KMS-11 (cell line): ENCODE measurements at regions not wholly inside any gene's neighbourhood (a gene's known extent, or its start where the extent isn't known, plus 50 kb on each side); places are given as distances from the start of the nearest gene placed in this dataset.

Experiments used
- H2AFZ ChIP-seq: fragments of 200-600 bp; sonication (generic); 2 replicates; pipeline ENCODE4 v1.6.1; 2016; ENCODE audit warnings: antibody characterized with exemption, mixed run types, low read depth
- H3K27ac ChIP-seq: fragments of 200-600 bp; sonication (generic); 2 replicates; pipeline ENCODE4 v1.6.1; 2016; ENCODE audit warnings: mild to moderate bottlenecking, mixed run types
- H3K27me3 ChIP-seq: fragments of 200-600 bp; sonication (generic); 2 replicates; pipeline ENCODE4 v1.6.1; 2017; ENCODE audit warnings: mild to moderate bottlenecking, low read depth, mixed run types, moderate library complexity; ENCODE audit not compliant: insufficient read depth
- H3K36me3 ChIP-seq: fragments of 200-600 bp; sonication (generic); 2 replicates; pipeline ENCODE4 v1.6.1; 2017; ENCODE audit warnings: mild to moderate bottlenecking, mixed run types; ENCODE audit not compliant: insufficient read depth
- H3K4me1 ChIP-seq: fragments of 200-600 bp; sonication (generic); 2 replicates; pipeline ENCODE4 v1.6.1; 2016; ENCODE audit warnings: mild to moderate bottlenecking, low read depth, mixed run types; ENCODE audit not compliant: poor library complexity, severe bottlenecking
- H3K4me2 ChIP-seq: fragments of 200-600 bp; sonication (generic); 2 replicates; pipeline ENCODE4 v1.7.0; 2016; ENCODE audit warnings: mild to moderate bottlenecking, mixed run types
- H3K4me3 ChIP-seq: fragments of 200-600 bp; sonication (generic); IDR thresholded peaks from 2 replicates; pipeline ENCODE4 v1.6.1; 2017; ENCODE audit warnings: low read depth, low read length, mixed read lengths; ENCODE audit not compliant: insufficient read depth
- H3K79me2 ChIP-seq: fragments of 200-600 bp; sonication (generic); 2 replicates; pipeline ENCODE4 v1.6.1; 2016; ENCODE audit warnings: low read depth, mixed run types; ENCODE audit not compliant: insufficient read depth
- H3K9ac ChIP-seq: fragments of 200-600 bp; sonication (generic); 2 replicates; pipeline ENCODE4 v1.6.1; 2016; ENCODE audit warnings: mild to moderate bottlenecking, mixed run types
- H4K20me1 ChIP-seq: fragments of 200-600 bp; sonication (generic); 2 replicates; pipeline ENCODE4 v1.6.1; 2016; ENCODE audit warnings: mild to moderate bottlenecking, mixed run types; ENCODE audit not compliant: insufficient read depth
- TF ChIP-seq, protein P1 (sequence below): fragments of 200-600 bp; sonication (generic); conservative IDR thresholded peaks from 2 replicates; pipeline ENCODE4 v1.6.1; 2017; ENCODE audit warnings: low read depth, mild to moderate bottlenecking, antibody characterized with exemption, low read length, moderate library complexity, mixed read lengths

DNA sequence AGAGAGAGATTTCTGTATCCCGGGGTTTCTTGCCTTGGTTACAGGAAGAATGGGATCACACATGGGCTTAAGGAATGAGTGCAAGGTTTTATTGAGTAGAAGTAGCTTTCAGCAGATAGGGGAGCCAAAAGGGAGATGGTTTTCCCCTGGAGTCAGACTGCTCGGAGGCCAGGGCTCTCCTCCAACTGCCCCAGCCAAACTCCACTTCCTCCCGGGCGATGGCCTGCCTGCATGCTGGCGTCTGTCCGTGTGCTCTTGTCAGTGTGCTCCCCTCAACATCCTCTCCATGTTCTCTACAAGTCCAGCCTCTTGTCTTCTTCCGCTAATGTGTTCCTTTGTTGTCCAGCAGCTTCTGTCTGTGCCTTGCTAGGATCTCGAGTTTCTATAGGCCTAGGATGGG lies 421.3 kb upstream of the ADGRL2 start:
- H3K27me3 ChIP-seq, result no peaks in the 10 kb centered on the region
- no peak overlapping the region for H3K27ac ChIP-seq
- no peak overlapping the region for H3K4me3 ChIP-seq
- no peaks in the 10 kb centered on the region for H3K4me1 ChIP-seq
- H3K9ac ChIP-seq, result no peak overlapping the region
- TF ChIP-seq, protein P1, sequence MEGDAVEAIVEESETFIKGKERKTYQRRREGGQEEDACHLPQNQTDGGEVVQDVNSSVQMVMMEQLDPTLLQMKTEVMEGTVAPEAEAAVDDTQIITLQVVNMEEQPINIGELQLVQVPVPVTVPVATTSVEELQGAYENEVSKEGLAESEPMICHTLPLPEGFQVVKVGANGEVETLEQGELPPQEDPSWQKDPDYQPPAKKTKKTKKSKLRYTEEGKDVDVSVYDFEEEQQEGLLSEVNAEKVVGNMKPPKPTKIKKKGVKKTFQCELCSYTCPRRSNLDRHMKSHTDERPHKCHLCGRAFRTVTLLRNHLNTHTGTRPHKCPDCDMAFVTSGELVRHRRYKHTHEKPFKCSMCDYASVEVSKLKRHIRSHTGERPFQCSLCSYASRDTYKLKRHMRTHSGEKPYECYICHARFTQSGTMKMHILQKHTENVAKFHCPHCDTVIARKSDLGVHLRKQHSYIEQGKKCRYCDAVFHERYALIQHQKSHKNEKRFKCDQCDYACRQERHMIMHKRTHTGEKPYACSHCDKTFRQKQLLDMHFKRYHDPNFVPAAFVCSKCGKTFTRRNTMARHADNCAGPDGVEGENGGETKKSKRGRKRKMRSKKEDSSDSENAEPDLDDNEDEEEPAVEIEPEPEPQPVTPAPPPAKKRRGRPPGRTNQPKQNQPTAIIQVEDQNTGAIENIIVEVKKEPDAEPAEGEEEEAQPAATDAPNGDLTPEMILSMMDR, result no peak
- H3K4me2 ChIP-seq, result no peak overlapping the region
- H4K20me1 ChIP-seq, result no peaks in the 10 kb centered on the region
- no peaks in the 10 kb centered on the region for H3K36me3 ChIP-seq
- H3K79me2 ChIP-seq, result no peaks in the 10 kb centered on the region
- H2AFZ ChIP-seq, result no peak overlapping the region

GRCh38 chr1:81377406-81377805 lies 423.3 kb upstream of the ADGRL2 start:
- Histone ChIP-seq H3K36me3 (no peaks in the 10 kb centered on the region), H3K27me3 (no peaks in the 10 kb centered on the region), H3K79me2 (no peaks in the 10 kb centered on the region), H3K9ac (no peak overlapping the region), H3K4me2 (no peak overlapping the region), H3K4me3 (no peak overlapping the region), H2AFZ (no peak overlapping the region), H3K4me1 (no peaks in the 10 kb centered on the region), H3K27ac (no peak overlapping the region), H4K20me1 (no peaks in the 10 kb centered on the region)
- TF ChIP-seq, protein P1, result no peak

DNA sequence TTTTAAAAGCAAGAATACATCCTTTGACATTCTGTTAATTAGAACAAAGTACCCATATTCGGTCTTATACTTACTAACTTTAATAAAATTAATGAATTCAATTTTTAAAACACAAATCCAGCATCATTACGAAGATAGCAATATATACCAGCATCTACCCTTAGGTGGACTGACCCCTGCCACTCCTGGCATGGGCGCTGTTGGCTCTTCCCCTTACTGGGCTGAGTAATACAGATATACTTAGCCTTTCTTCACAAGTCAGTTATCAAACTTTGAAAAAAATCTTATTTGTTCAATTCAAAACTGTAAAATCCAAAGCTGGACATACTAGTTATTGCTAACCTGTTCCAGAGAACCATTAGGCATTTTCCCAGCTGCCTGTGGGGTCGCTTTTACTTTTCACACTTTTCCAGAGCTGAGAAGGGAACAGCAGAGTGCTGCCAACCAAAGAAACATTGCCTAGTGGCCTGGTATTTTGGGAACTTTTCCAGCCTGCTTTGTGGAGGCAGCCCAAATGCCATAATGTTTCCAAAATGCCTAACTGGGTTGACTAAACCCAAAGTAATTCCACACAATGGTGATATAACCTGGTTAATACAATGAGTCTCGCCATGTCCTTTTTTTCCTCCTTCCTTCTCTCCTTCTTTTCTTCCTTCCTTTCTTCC lies 424.7 kb upstream of the ADGRL2 start:
- H3K4me1 ChIP-seq, result no peaks in the 10 kb centered on the region
- no peaks in the 10 kb centered on the region for H3K79me2 ChIP-seq
- H4K20me1 ChIP-seq, result no peaks in the 10 kb centered on the region
- TF ChIP-seq, protein P1, result no peak
- no peak overlapping the region for H3K4me2 ChIP-seq
- no peaks in the 10 kb centered on the region for H3K27me3 ChIP-seq
- no peak overlapping the region for H3K27ac ChIP-seq
- H3K4me3 ChIP-seq, result no peak overlapping the region
- no peak overlapping the region for H2AFZ ChIP-seq
- no peaks in the 10 kb centered on the region for H3K36me3 ChIP-seq
- H3K9ac ChIP-seq, result no peak overlapping the region

GRCh38 chr1:81374481-81374880 lies 426.3 kb upstream of the ADGRL2 start:
- H3K4me1 ChIP-seq, result no peaks in the 10 kb centered on the region
- no peaks in the 10 kb centered on the region for H3K36me3 ChIP-seq
- no peaks in the 10 kb centered on the region for H3K79me2 ChIP-seq
- no peak overlapping the region for H3K4me2 ChIP-seq
- H3K27me3 ChIP-seq, result no peaks in the 10 kb centered on the region
- H3K27ac ChIP-seq, result no peak overlapping the region
- no peak overlapping the region for H3K9ac ChIP-seq
- no peaks in the 10 kb centered on the region for H4K20me1 ChIP-seq
- TF ChIP-seq, protein P1, result no peak
- no peak overlapping the region for H3K4me3 ChIP-seq
- H2AFZ ChIP-seq, result no peak overlapping the region
